ENCODE measurements at regions not wholly inside any gene's neighbourhood (a gene's known extent, or its start where the extent isn't known, plus 50 kb on each side); places are given as distances from the start of the nearest gene placed in this dataset.

GRCh38 chr6:87935196-87935595, 112.4 kb upstream of the SPACA1 start:
- no peak for TF ChIP-seq CTCF (IDR thresholded peaks at IDR 0.05)
- no peak for TF ChIP-seq POLR2A (IDR thresholded peaks at IDR 0.05)

All from body of pancreas (tissue), 4 donors.